IMR-90 (cell line): ENCODE measurements at regions not wholly inside any gene's neighbourhood (a gene's known extent, or its start where the extent isn't known, plus 50 kb on each side); places are given as distances from the start of the nearest gene placed in this dataset.

Experiments used
- ATAC-seq: fragments of 200-7000 bp; cut with Tn5 transposase; 2 replicates; pipeline ENCODE4 v1.9.1; 2020; ENCODE audit warnings: low read depth, mild to moderate bottlenecking, moderate library complexity
- BruUV-seq: library from RNA; stranded (reverse); fragments of 400-500 nt; replicated peaks from 2 replicates; lab custom pipeline; 2021; lab: Mats Ljungman, UMichigan
- CTCF ChIA-PET: fragments of 300-600 bp; formaldehyde crosslinking; extraction: SDS; loops from one replicate; lab custom pipeline; 2021; ENCODE audit warnings: antibody characterized with exemption; lab: Yijun Ruan, JAX
- POLR2A ChIA-PET: fragments of 300-600 bp; sonication (Branson Sonifier 250); formaldehyde crosslinking; loops from one replicate; lab custom pipeline; 2022; ENCODE audit warnings: antibody characterized with exemption; ENCODE audit not compliant: unreplicated experiment; lab: Charles Lee
- DNase-seq: peaks from one replicate; pipeline ENCODE4 v3.0.0; 2013
- H2AFZ ChIP-seq: replicated peaks from 2 replicates; pipeline ENCODE3; 2013; ENCODE audit warnings: low read length, mild to moderate bottlenecking; ENCODE audit not compliant: poor library complexity
- H2AK5ac ChIP-seq: 2 replicates; pipeline ENCODE4 v1.6.1; 2013; ENCODE audit warnings: low read depth, low read length, inconsistent platforms
- H2AK9ac ChIP-seq: replicated peaks from 2 replicates; pipeline ENCODE3; 2013; ENCODE audit warnings: mild to moderate bottlenecking, low read depth, low read length, moderate library complexity; ENCODE audit not compliant: poor library complexity
- H2BK120ac ChIP-seq: 2 replicates; pipeline ENCODE4 v1.6.1; 2013; ENCODE audit warnings: low read depth, low read length, inconsistent platforms
- H2BK15ac ChIP-seq: 3 replicates; pipeline ENCODE4 v1.6.1; 2013; ENCODE audit warnings: low read depth, low read length, inconsistent platforms
- H2BK20ac ChIP-seq: 2 replicates; pipeline ENCODE4 v1.6.1; 2013; ENCODE audit warnings: low read depth, mild to moderate bottlenecking, inconsistent platforms, low read length, moderate library complexity
- H2BK5ac ChIP-seq: 2 replicates; pipeline ENCODE4 v1.6.1; 2013; ENCODE audit warnings: mild to moderate bottlenecking, low read depth, low read length, inconsistent platforms; ENCODE audit not compliant: poor library complexity, severe bottlenecking
- H3K14ac ChIP-seq: replicated peaks from 2 replicates; pipeline ENCODE4 v1.6.1; 2013; ENCODE audit warnings: low read depth, low read length, inconsistent platforms
- H3K18ac ChIP-seq: 2 replicates; pipeline ENCODE4 v1.6.1; 2013; ENCODE audit warnings: low read depth, low read length, control low read depth
- H3K23ac ChIP-seq: 2 replicates; pipeline ENCODE4 v1.6.1; 2013; ENCODE audit warnings: low read depth, low read length, inconsistent platforms
- H3K27ac ChIP-seq: 2 replicates; pipeline ENCODE4 v1.5.1; 2013; ENCODE audit warnings: mild to moderate bottlenecking, control low read depth, low read length; ENCODE audit not compliant: insufficient read depth
- H3K27me3 ChIP-seq: 2 replicates; pipeline ENCODE4 v1.6.1; 2013; ENCODE audit warnings: low read length; ENCODE audit not compliant: control insufficient read depth, insufficient read depth
- H3K36me3 ChIP-seq: 2 replicates; pipeline ENCODE4 v1.6.1; 2013; ENCODE audit warnings: low read length, mixed read lengths; ENCODE audit not compliant: control insufficient read depth, insufficient read depth
- H3K4ac ChIP-seq: 2 replicates; pipeline ENCODE4 v1.6.1; 2013; ENCODE audit warnings: low read depth, low read length, inconsistent platforms
- H3K4me1 ChIP-seq: 2 replicates; pipeline ENCODE4 v1.6.1; 2013; ENCODE audit warnings: low read length, mixed read lengths; ENCODE audit not compliant: control insufficient read depth, insufficient read depth
- H3K4me2 ChIP-seq: 2 replicates; pipeline ENCODE4 v1.6.1; 2013; ENCODE audit warnings: low read depth, mild to moderate bottlenecking, control low read depth, low read length, moderate library complexity
- H3K4me3 ChIP-seq: 2 replicates; pipeline ENCODE4 v1.5.1; 2013; ENCODE audit warnings: low read depth, mild to moderate bottlenecking, control low read depth, low read length, moderate library complexity; ENCODE audit not compliant: insufficient read depth
- H3K56ac ChIP-seq: 2 replicates; pipeline ENCODE4 v1.6.1; 2013; ENCODE audit warnings: low read length, inconsistent platforms; ENCODE audit not compliant: insufficient read depth; ENCODE audit errors: extremely low read depth
- H3K79me1 ChIP-seq, 2 experiments: 2 replicates each; pipeline ENCODE4 v1.6.1; 2013; ENCODE audit warnings: low read length in 2 of 2, inconsistent platforms in 1 of 2, low read depth in 1 of 2
- H3K9ac ChIP-seq: 2 replicates; pipeline ENCODE4 v1.6.1; 2013; ENCODE audit warnings: low read depth, low read length, control low read depth
- H3K9me1 ChIP-seq: 2 replicates; pipeline ENCODE4 v1.6.1; 2013; ENCODE audit warnings: low read length, inconsistent platforms; ENCODE audit not compliant: insufficient read depth
- H3K9me3 ChIP-seq: 2 replicates; pipeline ENCODE4 v1.6.1; 2013; ENCODE audit warnings: low read length; ENCODE audit not compliant: control insufficient read depth, insufficient read depth
- H4K20me1 ChIP-seq: 2 replicates; pipeline ENCODE4 v1.6.1; 2013; ENCODE audit warnings: low read length, inconsistent platforms; ENCODE audit not compliant: insufficient read depth
- H4K5ac ChIP-seq: 2 replicates; pipeline ENCODE4 v1.6.1; 2013; ENCODE audit warnings: mild to moderate bottlenecking, low read depth, low read length, control low read depth
- H4K8ac ChIP-seq, 2 experiments: 2 replicates each; pipeline ENCODE4 v1.6.1; 2013; ENCODE audit warnings: low read depth in 2 of 2, low read length in 2 of 2, control low read depth in 1 of 2, inconsistent platforms in 1 of 2
- H4K91ac ChIP-seq: 2 replicates; pipeline ENCODE4 v1.6.1; 2013; ENCODE audit warnings: low read depth, low read length, inconsistent platforms; ENCODE audit not compliant: insufficient read depth
- BHLHE40 ChIP-seq: fragments of 150-350 bp; IDR thresholded peaks from 2 replicates; pipeline ENCODE4 v1.6.1; 2016; ENCODE audit warnings: mild to moderate bottlenecking, low read depth, low read length
- CHD1 ChIP-seq: IDR thresholded peaks from 2 replicates; pipeline ENCODE4 v1.6.1; 2012; ENCODE audit warnings: low read depth, low read length, improper control_type of control experiment
- CTCF ChIP-seq: conservative IDR thresholded peaks from 2 replicates; pipeline ENCODE4 v1.5.1; 2012; ENCODE audit warnings: mild to moderate bottlenecking, low read depth, low read length, improper control_type of control experiment
- FOS ChIP-seq: fragments of 150-350 bp; IDR thresholded peaks from 2 replicates; pipeline ENCODE4 v1.6.1; 2016; ENCODE audit warnings: low read depth, low read length
- MAZ ChIP-seq: IDR thresholded peaks from 2 replicates; pipeline ENCODE4 v1.6.1; 2012; ENCODE audit warnings: low read depth, mild to moderate bottlenecking, low read length, improper control_type of control experiment, moderate library complexity, borderline replicate concordance
- NFE2L2 ChIP-seq: fragments of 150-350 bp; IDR thresholded peaks from 2 replicates; pipeline ENCODE4 v1.6.1; 2016; ENCODE audit warnings: low read depth, mild to moderate bottlenecking, low read length
- POLR2A ChIP-seq: IDR thresholded peaks from 2 replicates; pipeline ENCODE4 v1.6.1; 2012; ENCODE audit warnings: mild to moderate bottlenecking, low read depth, low read length
- RAD21 ChIP-seq: IDR thresholded peaks from 2 replicates; pipeline ENCODE4 v1.6.1; 2012; ENCODE audit warnings: low read length, improper control_type of control experiment
- RCOR1 ChIP-seq: IDR thresholded peaks from 2 replicates; pipeline ENCODE4 v1.6.1; 2012; ENCODE audit warnings: mild to moderate bottlenecking, low read length, improper control_type of control experiment; ENCODE audit not compliant: insufficient replicate concordance
- RFX5 ChIP-seq: IDR thresholded peaks from 2 replicates; pipeline ENCODE4 v1.8.0; 2012; ENCODE audit warnings: low read depth, mild to moderate bottlenecking, low read length, moderate library complexity
- USF2 ChIP-seq: fragments of 150-350 bp; IDR thresholded peaks from 2 replicates; pipeline ENCODE4 v1.6.1; 2017; ENCODE audit warnings: mild to moderate bottlenecking, antibody characterized with exemption, low read length, low read depth
- WGBS, 2 experiments: methylation state at CpG; one replicate each; pipeline versions ENCODE4 v1.1.5 to v1.1.7; 2013; ENCODE audit warnings: missing lambda C conversion rate in 2 of 2; ENCODE audit not compliant: insufficient read length in 1 of 2; ENCODE audit errors: extremely low coverage in 2 of 2; 5-methylcytosine and 5-hydroxymethylcytosine counted together
- dilution Hi-C: fragments of 300-500 bp; cut with HindIII; formaldehyde crosslinking; loops from one replicate; pipeline ENCODE4 v1.14.3; 2018; ENCODE audit warnings: low sequenced_read_pairs; ENCODE audit not compliant: unreplicated experiment
- in situ Hi-C: fragments of 300-500 bp; cut with MboI; formaldehyde crosslinking; loops from 3 replicates; pipeline ENCODE4 v1.14.3; 2019; ENCODE audit warnings: low sequenced_read_pairs, inconsistent platforms, mixed read lengths
- intact Hi-C: fragments of 100-400 bp; cut with micrococcal nuclease; formaldehyde crosslinking; loops from 2 replicates; pipeline ENCODE4 v1.10.0; 2022

- CTCF ChIA-PET, result no interaction called here
- POLR2A ChIA-PET, result no interaction called here
- no peak overlapping the region for H3K4me3 ChIP-seq
- no peaks in the 10 kb centered on the region for H3K9me3 ChIP-seq
- H2BK15ac ChIP-seq, result 0 out of 3 replicates have a peak overlapping the region, but pooled peaks have one; percentile 6
- peak overlapping the region; percentile 43 for H2AFZ ChIP-seq
- ATAC-seq (no peak), DNase-seq (peak; percentile 41)
- peak overlapping the region; percentile 58 for H3K14ac ChIP-seq
- no peak overlapping the region for H3K4ac ChIP-seq
- no peak overlapping the region for H3K56ac ChIP-seq
- intact Hi-C loops (loop anchor here (5.0 kb wide), 1 partner anchor 44 kb away; no protein-coding TSS in a partner anchor), dilution Hi-C loops (no loop called here), in situ Hi-C loops (no loop called here)
- no peak overlapping the region for H3K4me2 ChIP-seq
- no peak overlapping the region for H2BK5ac ChIP-seq
- TF ChIP-seq RCOR1, result no peak
- TF ChIP-seq FOS, result no peak
- no peak for TF ChIP-seq BHLHE40
- no peak for TF ChIP-seq CTCF
- no peak for TF ChIP-seq MAZ
- no peak for TF ChIP-seq USF2
- no peak for TF ChIP-seq CHD1
- no peak for TF ChIP-seq RAD21
- no peak for TF ChIP-seq RFX5
- no peak for TF ChIP-seq NFE2L2
- no peak for TF ChIP-seq POLR2A
- no peaks in the 10 kb centered on the region for H3K36me3 ChIP-seq
- no peak overlapping the region for H3K27ac ChIP-seq
- H3K9me1 ChIP-seq, result no peaks in the 10 kb centered on the region
- H2AK5ac ChIP-seq, result no peak overlapping the region
- no peaks in the 10 kb centered on the region for H3K79me1 ChIP-seq
- no peak overlapping the region for H4K8ac ChIP-seq
- H3K4me1 ChIP-seq, result no peaks in the 10 kb centered on the region; the same call in 1 of the 2 replicates
- no TSS peak for BruUV-seq
- H4K20me1 ChIP-seq, result no peaks in the 10 kb centered on the region
- H4K5ac ChIP-seq, result no peak overlapping the region
- H3K27me3 ChIP-seq, result no peaks in the 10 kb centered on the region
- WGBS, 2 experiments, result no CpG with 5 or more reads among the region's 1 CpG
- no peak overlapping the region for H2AK9ac ChIP-seq
- H3K23ac ChIP-seq, result no peak overlapping the region
- H4K91ac ChIP-seq, result no peak overlapping the region
- peak overlapping the region; percentile 9; the same call in 1 of the 2 replicates for H3K18ac ChIP-seq
- H2BK120ac ChIP-seq, result no peak overlapping the region; the same call in 1 of the 2 replicates
- no peak overlapping the region for H2BK20ac ChIP-seq
- H3K9ac ChIP-seq, result no peak overlapping the region
Measured at GRCh38 chr2:149877913-149878312, 290.3 kb upstream of the MMADHC start.
